ES-I3 (cell line): ENCODE measurements at regions not wholly inside any gene's neighbourhood (a gene's known extent, or its start where the extent isn't known, plus 50 kb on each side); places are given as distances from the start of the nearest gene placed in this dataset.

Source experiments
- H3K36me3 ChIP-seq: 2 replicates; pipeline ENCODE4 v1.6.1; 2013; ENCODE audit warnings: mild to moderate bottlenecking, low read length, control low read depth, moderate library complexity; ENCODE audit not compliant: insufficient read depth
- H3K4me1 ChIP-seq: 2 replicates; pipeline ENCODE4 v1.6.1; 2013; ENCODE audit warnings: mild to moderate bottlenecking, control low read depth, low read length; ENCODE audit not compliant: insufficient read depth
- H3K9ac ChIP-seq: 2 replicates; pipeline ENCODE4 v1.6.1; 2013; ENCODE audit warnings: low read depth, mild to moderate bottlenecking, low read length, moderate library complexity
- H3K9me3 ChIP-seq: 2 replicates; pipeline ENCODE4 v1.6.1; 2013; ENCODE audit warnings: mild to moderate bottlenecking, low read length, moderate library complexity; ENCODE audit not compliant: control insufficient read depth, insufficient read depth

DNA sequence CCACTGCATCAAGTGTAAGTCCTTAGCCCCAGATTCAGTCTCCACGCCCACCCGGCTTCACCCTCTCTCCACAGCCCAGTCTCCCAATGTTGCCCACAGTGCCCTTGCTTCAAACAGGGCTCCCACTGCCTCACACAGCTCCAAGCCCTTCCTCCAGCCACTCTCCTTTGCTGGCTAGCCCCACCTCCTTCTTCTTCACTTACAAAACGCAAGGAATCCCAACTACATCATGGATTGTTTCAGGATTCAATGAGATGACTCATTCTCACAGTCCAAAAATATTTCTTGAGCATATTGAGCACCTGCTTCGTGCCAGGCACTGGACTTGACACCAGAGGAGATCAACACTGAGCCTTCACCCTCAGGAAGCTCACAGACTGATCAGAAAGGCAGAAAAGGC lies 533.5 kb downstream of the BUD13 start:
- Histone ChIP-seq H3K4me1 (no peaks in the 10 kb centered on the region), H3K36me3 (no peaks in the 10 kb centered on the region), H3K9me3 (no peaks in the 10 kb centered on the region), H3K9ac (no peak overlapping the region)

DNA sequence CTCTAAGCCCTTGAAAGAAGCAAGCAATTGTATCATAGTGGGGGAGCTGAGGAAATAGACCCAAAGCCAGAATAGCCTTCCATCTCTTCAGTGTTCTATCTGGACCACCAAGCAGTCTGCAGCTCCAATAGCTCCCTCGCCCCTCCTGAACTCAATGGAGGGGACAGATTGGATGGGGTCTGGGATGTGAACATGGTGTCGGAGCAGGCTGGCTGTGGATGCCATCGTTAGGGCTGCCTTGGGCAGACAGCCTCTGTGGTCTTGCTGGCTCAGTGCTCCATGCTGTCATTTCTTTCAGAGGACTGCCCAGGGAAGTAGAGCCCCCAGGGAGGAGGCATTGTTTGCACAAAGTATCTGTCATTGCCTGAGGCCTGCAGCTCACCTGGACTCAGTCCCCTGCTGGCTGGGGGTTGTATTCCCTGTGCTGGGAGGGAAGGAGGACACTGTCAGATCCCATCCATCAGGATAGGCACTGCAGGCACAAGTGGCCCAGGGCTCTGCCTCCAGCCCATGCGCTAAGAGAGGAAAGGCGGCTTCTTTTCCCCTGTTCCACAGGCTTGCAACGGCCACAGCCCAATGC lies 537.7 kb downstream of the BUD13 start:
- Histone ChIP-seq H3K9me3 (no peaks in the 10 kb centered on the region), H3K4me1 (no peaks in the 10 kb centered on the region), H3K36me3 (no peaks in the 10 kb centered on the region), H3K9ac (no peak overlapping the region)

DNA sequence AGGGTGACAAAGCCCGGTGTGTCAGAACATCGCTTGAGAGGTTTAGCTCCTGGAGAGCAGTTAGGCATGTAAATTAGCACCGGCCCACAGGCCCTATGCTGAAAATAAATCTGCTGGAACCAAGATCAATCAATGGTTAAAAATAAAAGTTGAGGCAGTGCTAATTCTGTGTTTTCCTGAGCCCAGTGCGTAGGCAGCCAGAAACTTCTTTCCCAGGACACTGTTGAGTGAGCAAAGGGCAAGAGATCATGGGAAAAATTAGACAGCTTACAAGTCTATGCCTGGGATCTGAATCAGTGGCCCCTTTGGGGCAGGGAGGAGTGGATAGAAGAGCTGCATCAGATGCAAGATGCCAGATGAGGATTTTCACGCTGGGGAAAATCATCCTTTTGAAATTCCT lies 539.2 kb downstream of the BUD13 start:
- no peaks in the 10 kb centered on the region for H3K36me3 ChIP-seq

DNA sequence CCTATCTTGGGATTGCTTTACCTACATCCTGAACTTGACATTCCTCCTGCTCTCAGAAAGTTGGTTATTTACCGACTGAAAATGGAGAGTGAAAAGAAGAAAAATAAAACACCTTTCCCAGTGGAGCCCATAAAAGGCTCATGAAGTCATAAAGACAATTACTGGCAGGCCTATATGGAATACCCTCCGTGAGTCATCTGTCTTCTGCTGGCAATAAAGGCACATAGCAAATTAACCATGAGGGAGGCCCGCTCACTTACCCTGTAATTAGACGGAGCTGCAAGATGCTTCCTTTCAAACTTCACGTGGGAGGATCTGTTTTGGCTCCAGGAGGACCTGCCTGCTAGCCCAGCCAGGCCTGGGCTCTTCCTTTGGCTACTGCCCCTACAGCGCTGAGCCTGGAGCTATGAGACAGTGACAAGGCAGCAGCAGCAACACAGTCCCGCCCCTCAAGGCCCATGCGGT lies 540.4 kb downstream of the BUD13 start:
- Histone ChIP-seq H3K36me3 (no peaks in the 10 kb centered on the region), H3K9me3 (no peaks in the 10 kb centered on the region), H3K4me1 (no peaks in the 10 kb centered on the region), H3K9ac (no peak overlapping the region)

More for the DNA sequence above, 539.2 kb downstream of the BUD13 start:
- no peak overlapping the region for H3K9ac ChIP-seq
- no peaks in the 10 kb centered on the region for H3K9me3 ChIP-seq
- H3K4me1 ChIP-seq: no peaks in the 10 kb centered on the region

DNA sequence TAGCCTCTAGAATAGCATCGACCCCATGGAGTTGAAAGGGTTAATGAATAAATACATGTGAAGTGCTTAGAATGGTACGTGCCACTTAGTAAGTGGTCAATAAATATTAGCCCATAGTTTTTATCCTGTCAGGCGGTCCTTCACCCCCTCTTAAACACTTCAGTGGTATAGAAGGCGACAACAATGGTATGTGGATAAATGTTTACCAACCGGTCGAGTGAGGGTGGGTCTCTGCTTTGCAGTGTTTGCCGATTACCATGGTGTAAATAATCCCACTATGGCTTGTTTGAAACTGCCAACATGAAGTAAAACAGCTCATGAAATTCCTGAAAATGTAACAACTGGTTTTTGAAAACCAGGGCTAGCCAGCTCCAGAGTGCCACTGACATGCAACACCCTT lies 541.2 kb downstream of the BUD13 start:
- Histone ChIP-seq H3K9ac (no peak overlapping the region), H3K36me3 (no peaks in the 10 kb centered on the region), H3K9me3 (no peaks in the 10 kb centered on the region), H3K4me1 (no peaks in the 10 kb centered on the region; the same call in 1 of the 2 replicates)

DNA sequence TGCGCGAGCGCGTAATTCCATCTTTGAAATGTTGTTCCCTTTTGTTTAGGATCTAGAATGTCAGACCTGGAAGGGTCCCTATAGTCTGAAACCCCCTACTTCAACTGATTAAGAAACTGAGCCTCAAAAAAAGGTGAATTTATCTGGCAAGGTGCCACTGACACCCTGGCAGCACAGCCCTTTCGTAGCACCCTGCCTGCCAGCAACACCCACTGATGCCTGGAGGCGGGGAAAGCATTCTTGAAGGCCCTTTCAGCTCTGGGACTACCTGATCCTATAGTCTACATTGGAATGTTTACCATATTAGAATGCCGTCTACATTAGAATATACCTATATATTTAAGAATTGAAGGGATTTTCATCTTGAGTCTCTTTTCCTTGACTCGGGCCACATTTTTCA lies 542.3 kb downstream of the BUD13 start:
- H3K4me1 ChIP-seq: no peaks in the 10 kb centered on the region; the same call in 1 of the 2 replicates
- no peaks in the 10 kb centered on the region for H3K9me3 ChIP-seq
- H3K36me3 ChIP-seq: no peaks in the 10 kb centered on the region
- H3K9ac ChIP-seq: no peak overlapping the region

DNA sequence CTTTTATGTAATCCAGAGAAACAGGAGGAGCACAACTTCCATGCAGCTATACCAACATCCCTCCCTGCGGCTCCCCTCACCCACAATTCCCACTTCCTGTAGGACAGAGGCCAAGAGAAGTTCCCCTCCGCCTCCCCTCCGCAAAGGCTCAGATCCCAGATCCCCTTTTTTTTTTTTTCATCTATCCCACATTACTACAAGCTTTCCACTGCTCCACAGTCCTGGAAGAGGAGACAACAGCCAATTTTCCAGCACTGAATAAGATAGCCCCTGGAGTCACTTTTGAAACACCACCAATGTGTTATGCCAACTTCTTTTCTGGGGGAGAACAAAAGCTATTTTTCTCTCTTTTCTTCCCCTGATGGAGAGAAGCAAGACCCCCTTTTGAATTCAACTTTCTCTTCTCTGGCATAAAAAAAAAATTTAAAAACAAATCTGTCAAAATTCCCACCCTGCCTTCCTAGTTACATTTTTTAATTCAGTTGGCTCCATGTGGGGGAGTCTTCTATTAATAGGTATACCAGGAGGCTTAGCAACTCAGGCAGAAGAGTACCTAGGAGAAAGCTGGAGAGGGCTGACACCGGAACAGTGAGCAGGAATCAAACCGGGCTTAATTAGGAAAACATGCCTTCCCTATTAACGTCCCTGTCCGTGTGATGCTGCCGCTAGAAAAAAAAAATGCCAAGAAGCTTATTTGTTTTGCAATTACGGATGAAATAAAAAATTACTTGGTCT lies 543.4 kb downstream of the BUD13 start:
- Histone ChIP-seq H3K4me1 (peaks cover 7% of the 10 kb centered on the region), H3K9ac (no peak overlapping the region), H3K36me3 (no peaks in the 10 kb centered on the region), H3K9me3 (no peaks in the 10 kb centered on the region)

DNA sequence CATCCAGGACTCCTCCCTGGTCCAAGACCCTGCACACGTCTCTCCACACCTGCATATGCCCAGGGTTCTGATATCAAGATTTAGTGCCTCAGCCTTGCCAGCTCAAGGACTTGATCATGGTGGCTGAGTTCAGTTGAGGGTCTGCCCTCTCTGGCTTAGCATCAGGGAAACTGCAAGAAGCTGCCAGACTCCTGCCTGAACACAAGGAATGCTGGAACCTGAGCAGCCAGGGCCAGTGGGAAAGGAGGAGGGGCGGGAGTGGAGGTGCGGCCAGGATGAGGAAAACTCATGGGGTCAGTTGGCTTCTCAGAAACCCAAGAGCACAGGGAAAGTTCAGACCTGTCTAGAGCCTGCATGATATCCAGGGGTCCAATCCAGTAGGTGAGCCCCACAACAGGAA lies 546.1 kb downstream of the BUD13 start:
- peaks cover 7% of the 10 kb centered on the region for H3K4me1 ChIP-seq
- no peaks in the 10 kb centered on the region for H3K9me3 ChIP-seq
- H3K9ac ChIP-seq: no peak overlapping the region
- no peaks in the 10 kb centered on the region for H3K36me3 ChIP-seq

DNA sequence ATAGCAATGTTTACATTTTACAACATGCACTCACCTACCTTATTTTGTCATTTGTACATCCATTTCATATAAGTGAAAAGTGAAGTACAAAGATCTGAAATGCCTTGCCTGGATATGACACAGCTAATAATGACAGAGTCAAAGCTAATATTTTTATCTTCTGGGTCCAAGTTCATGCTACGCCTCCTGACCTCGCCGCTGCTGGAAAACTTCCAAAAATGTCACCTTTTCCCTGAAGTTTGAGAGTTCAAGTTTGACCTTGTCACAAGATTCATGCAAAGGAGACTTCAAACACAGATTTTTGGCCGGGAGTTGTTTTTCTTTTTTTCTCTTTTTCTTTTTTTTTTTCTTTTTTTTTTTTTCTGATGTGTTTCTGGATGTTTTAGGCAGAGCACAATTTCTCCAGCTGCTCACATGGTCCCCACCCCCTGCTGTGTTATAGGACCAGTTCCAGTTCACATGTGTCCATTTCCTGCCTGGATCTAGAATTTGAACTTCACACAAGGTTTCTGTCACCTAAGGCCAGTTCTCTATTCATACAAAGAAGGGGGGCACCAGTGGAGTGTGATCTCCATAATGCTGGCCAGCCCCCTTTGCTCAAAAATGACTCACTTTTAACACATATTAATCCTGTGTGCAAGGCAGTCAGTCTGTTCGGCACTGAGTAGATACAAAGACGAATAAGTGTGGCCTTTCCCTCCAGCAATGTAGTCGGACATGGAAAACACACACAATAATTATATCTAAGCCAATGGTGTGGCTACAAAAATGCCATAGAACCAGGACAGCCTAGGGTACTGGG lies 546.8 kb downstream of the BUD13 start:
- no peak overlapping the region for H3K9ac ChIP-seq
- no peaks in the 10 kb centered on the region for H3K9me3 ChIP-seq
- H3K4me1 ChIP-seq: peaks cover 7% of the 10 kb centered on the region
- no peaks in the 10 kb centered on the region for H3K36me3 ChIP-seq

DNA sequence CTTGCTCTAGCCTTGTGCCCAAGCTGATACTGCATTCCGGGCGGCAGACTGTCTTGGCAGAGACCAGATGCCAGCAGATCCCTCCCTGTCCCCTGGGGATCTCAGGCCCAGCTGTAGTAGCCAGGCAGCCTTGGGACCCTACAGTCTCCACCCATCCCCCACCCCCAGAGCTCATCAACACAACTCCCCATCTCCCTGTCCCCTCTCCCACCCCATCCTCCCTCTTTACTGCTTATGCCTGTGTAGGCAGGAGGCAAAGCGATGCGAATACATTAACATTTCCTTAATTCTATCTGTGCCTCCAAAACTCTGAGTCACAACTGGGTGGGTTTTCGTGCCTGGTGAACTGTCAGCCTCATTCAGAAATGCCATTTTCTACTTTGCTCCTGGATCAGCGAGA lies 547.6 kb downstream of the BUD13 start:
- no peak overlapping the region for H3K9ac ChIP-seq
- H3K36me3 ChIP-seq: no peaks in the 10 kb centered on the region
- peaks cover 7% of the 10 kb centered on the region for H3K4me1 ChIP-seq
- no peaks in the 10 kb centered on the region for H3K9me3 ChIP-seq

DNA sequence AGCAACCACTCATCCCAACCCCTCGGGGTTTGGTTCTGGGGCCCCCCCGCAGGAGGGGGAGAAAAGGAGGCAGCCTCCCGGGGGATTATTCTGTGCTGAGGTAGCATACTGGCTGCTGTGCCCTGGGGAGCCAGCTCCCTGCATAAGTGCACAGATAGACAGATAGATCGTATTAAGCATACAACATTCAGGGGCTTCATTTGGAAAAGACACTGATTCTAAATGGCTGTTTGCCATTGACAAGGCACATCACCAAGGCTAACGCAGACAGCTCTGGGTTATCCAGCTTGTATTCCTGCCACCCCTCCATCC lies 547.9 kb downstream of the BUD13 start:
- Histone ChIP-seq H3K9ac (no peak overlapping the region), H3K4me1 (peaks cover 7% of the 10 kb centered on the region), H3K36me3 (no peaks in the 10 kb centered on the region), H3K9me3 (no peaks in the 10 kb centered on the region)

DNA sequence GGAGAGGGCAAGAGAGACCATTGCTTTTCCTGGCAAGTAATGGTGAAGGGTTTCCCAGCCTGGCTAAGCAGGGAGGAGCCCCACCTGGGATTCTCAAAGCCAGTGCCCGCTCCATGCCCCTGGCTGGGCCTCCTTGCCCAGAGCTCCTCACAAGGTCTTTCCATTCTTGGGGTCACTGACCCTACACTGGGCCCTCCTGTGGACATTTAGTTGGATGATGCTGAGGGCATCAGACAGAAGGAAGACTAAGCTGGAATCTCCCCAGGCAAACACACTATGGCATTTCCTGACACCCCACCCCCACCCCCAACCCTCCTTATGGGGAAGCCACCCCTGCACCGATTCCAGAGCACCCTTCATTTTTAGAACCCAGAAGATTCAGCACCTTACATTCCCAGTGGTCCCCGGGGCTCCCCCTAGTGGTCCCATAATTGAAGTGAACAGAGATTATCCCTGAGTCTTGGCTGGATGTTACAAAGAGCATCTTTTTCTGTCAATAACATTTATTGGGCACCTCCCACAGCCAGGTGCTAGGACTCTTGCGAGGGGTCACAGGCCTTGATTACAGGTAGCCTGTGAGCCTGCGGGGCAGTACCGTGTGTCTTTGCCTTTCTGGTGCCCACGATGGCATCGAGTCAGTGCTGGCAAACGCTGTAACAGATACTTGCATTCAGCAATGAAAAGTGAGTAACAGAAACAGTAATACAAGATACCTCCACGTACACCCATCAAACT lies 548.5 kb downstream of the BUD13 start:
- no peaks in the 10 kb centered on the region for H3K36me3 ChIP-seq
- H3K9me3 ChIP-seq: no peaks in the 10 kb centered on the region
- H3K4me1 ChIP-seq: peaks cover 7% of the 10 kb centered on the region
- no peak overlapping the region for H3K9ac ChIP-seq

DNA sequence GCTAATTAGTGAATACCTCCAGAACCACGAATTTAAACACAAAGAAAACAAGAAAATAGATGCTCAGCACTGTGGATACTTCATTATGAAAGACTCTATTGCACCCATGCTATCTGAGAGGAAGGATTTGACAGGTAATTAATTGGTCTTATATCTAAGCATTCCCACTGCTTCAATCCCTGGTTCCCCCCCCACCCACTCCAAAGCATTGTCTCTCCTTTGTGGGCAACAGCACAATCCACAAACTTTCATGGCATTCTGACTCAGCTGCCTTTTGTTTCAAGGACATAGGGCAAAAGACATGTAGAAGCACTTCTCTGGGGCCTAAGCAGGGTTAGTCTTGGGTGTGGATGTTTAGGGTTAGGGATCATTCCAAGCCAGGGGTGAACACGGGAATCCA lies 551.4 kb downstream of the BUD13 start:
- H3K9ac ChIP-seq: no peak overlapping the region
- no peaks in the 10 kb centered on the region for H3K36me3 ChIP-seq
- H3K4me1 ChIP-seq: peaks cover 7% of the 10 kb centered on the region
- 0 out of 2 replicates have a peak, but pooled peaks cover 3% of the 10 kb centered on the region for H3K9me3 ChIP-seq

DNA sequence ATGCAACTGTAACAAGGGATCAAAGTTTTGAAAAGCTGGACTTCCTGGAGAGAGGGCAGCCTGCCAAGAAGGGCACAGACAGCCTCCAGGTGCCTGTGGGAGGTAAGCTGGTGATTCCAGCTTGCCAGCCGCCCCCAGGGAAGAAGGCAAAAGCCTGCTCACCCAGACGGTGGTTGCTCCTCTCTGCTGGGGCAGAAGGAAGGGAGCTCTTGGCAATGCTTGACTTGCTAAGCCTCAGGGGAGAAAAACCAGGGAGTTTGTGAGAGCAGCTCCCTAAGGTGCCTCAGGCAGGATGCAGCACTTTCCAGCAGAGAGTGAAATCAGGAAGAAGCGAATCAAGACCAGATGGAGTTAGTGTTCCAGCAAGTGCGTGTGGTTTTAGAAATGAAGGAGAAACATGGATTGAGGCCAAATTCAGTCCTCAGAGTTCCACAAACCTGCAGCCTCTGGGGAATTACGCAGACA lies 553.6 kb downstream of the BUD13 start:
- H3K36me3 ChIP-seq: no peaks in the 10 kb centered on the region
- H3K9me3 ChIP-seq: 0 out of 2 replicates have a peak, but pooled peaks cover 3% of the 10 kb centered on the region
- no peaks in the 10 kb centered on the region for H3K4me1 ChIP-seq
- H3K9ac ChIP-seq: no peak overlapping the region
